Transverse colon (tissue), 4 donors: ENCODE measurements at regions not wholly inside any gene's neighbourhood (a gene's known extent, or its start where the extent isn't known, plus 50 kb on each side); places are given as distances from the start of the nearest gene placed in this dataset.

Source experiments
- DNase-seq: peaks from one replicate; pipeline ENCODE4 v3.0.0-alpha.2; 2019
- H3K27ac ChIP-seq, 4 donors: fragments of 200-600 bp; sonication (generic); 2 replicates each; pipeline ENCODE4 v1.5.1; 2016 to 2018; ENCODE audit warnings: inconsistent platforms in 4 of 4
- H3K27me3 ChIP-seq: fragments of 200-600 bp; sonication (generic); 2 replicates; pipeline ENCODE4 v1.5.1; 2017; ENCODE audit warnings: inconsistent platforms
- H3K36me3 ChIP-seq, 4 donors: fragments of 200-600 bp; sonication (generic); 2 replicates each; pipeline ENCODE4 v1.5.1; 2017 to 2019; ENCODE audit warnings: inconsistent platforms in 4 of 4
- H3K4me1 ChIP-seq, 4 donors: fragments of 200-600 bp; sonication (generic); 2 replicates each; pipeline ENCODE4 v1.5.1; 2017 to 2020; ENCODE audit warnings: inconsistent platforms in 4 of 4
- H3K4me3 ChIP-seq, 4 donors: fragments of 200-600 bp; sonication (generic); 1 replicate in 1 of 4; 2 replicates in 3 of 4; pipeline versions ENCODE4 v1.5.1 to v1.6.1; 2017 to 2019; ENCODE audit warnings: inconsistent platforms in 4 of 4
- H3K9me3 ChIP-seq, 2 donors: fragments of 200-600 bp; sonication (generic); 2 replicates each; pipeline ENCODE4 v1.5.1; 2017 to 2019; ENCODE audit warnings: inconsistent platforms in 2 of 2
- EP300 ChIP-seq: sonication (generic); formaldehyde crosslinking; IDR thresholded peaks from one replicate; pipeline ENCODE4 v1.6.1; 2017; ENCODE audit warnings: antibody characterized with exemption, low read depth
- POLR2A ChIP-seq: fragments of 450-650 bp; IDR thresholded peaks from one replicate; pipeline ENCODE4 v1.6.1; 2016; ENCODE audit warnings: antibody characterized with exemption, mild to moderate bottlenecking, moderate library complexity
- POLR2AphosphoS5 ChIP-seq, 3 donors: sonication (generic); formaldehyde crosslinking; IDR thresholded peaks; one replicate each; pipeline ENCODE4 v1.6.1; 2016; ENCODE audit warnings: antibody characterized with exemption in 3 of 3
- WGBS, 2 donors: methylation state at CpG; one replicate each; pipeline ENCODE4 v1.1.5; 2018; ENCODE audit warnings: low coverage in 1 of 2; 5-methylcytosine and 5-hydroxymethylcytosine counted together
- in situ Hi-C, 4 donors: fragments of 200-750 bp; cut with MboI; loops; one replicate each; pipeline versions ENCODE4 v1.15.0 to v1.15.1; 2017; ENCODE audit warnings: low sequenced_read_pairs in 3 of 4, low pct_ligation_motif_present in 1 of 4, low pct_unique_long_range_greater_than_20kb in 1 of 4
- intact Hi-C: fragments of 100-400 bp; cut with DNase I; formaldehyde crosslinking; loops from one replicate; pipeline ENCODE4 v1.15.1; 2023; ENCODE audit warnings: low total_unique reads
- TF ChIP-seq, protein P1 (sequence below), 5 experiments: fragments of 200-600 bp in 3 of 5; fragments of 450-650 bp in 2 of 5; sonication (generic) in 3 of 5; IDR thresholded peaks; 1 replicate in 2 of 5; 2 replicates in 3 of 5; pipeline ENCODE4 v1.5.1; 2016 to 2017; ENCODE audit warnings: antibody characterized with exemption in 5 of 5, inconsistent platforms in 3 of 5, mild to moderate bottlenecking in 2 of 5, moderate library complexity in 1 of 5

DNA sequence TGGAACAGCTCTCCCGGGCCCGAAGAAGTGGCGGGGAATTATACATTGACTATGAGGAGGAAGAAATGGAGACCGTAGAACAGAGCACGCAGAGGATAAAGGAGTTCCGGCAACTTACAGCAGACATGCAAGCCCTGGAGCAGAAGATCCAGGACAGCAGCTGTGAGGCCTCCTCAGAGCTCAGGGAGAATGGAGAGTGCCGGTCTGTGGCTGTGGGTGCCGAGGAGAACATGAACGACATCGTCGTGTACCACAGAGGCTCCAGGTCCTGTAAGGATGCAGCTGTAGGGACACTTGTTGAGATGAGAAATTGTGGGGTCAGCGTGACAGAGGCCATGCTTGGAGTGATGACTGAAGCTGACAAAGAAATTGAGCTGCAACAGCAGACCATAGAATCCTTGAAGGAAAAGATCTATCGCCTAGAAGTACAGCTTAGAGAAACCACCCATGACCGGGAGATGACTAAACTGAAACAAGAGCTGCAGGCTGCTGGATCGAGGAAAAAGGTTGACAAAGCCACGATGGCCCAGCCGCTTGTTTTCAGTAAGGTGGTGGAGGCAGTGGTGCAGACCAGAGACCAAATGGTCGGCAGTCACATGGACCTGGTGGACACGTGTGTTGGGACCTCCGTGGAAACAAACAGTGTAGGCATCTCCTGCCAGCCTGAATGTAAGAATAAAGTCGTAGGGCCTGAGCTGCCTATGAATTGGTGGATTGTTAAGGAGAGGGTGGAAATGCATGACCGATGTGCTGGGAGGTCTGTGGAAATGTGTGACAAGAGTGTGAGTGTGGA, 129.5 kb upstream of the DMRT1 start:
- peaks cover 0 to 10% (median 4%) of the 10 kb centered on the region in 4 donors for H3K36me3 ChIP-seq
- no peak for DNase-seq
- H3K27me3 ChIP-seq: no peaks in the 10 kb centered on the region
- intact Hi-C loops: no loop called here
- peaks cover 0 to 36% (median 5%) of the 10 kb centered on the region in 4 donors for H3K4me1 ChIP-seq
- WGBS, 2 donors: 90 to 95% methylated on average over 11 to 22 of the region's 22 CpGs
- no peak for TF ChIP-seq EP300
- no peak for TF ChIP-seq POLR2A
- TF ChIP-seq, protein P1, sequence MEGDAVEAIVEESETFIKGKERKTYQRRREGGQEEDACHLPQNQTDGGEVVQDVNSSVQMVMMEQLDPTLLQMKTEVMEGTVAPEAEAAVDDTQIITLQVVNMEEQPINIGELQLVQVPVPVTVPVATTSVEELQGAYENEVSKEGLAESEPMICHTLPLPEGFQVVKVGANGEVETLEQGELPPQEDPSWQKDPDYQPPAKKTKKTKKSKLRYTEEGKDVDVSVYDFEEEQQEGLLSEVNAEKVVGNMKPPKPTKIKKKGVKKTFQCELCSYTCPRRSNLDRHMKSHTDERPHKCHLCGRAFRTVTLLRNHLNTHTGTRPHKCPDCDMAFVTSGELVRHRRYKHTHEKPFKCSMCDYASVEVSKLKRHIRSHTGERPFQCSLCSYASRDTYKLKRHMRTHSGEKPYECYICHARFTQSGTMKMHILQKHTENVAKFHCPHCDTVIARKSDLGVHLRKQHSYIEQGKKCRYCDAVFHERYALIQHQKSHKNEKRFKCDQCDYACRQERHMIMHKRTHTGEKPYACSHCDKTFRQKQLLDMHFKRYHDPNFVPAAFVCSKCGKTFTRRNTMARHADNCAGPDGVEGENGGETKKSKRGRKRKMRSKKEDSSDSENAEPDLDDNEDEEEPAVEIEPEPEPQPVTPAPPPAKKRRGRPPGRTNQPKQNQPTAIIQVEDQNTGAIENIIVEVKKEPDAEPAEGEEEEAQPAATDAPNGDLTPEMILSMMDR (IDR thresholded peaks at IDR 0.05): no peak
- no peak for TF ChIP-seq POLR2AphosphoS5 (IDR thresholded peaks at IDR 0.05)
- peak overlapping the region in 1 of 4 donors; percentile 73 for H3K27ac ChIP-seq
- no peak overlapping the region for H3K4me3 ChIP-seq
- H3K9me3 ChIP-seq: no peaks in the 10 kb centered on the region
- in situ Hi-C loops: no loop called here

DNA sequence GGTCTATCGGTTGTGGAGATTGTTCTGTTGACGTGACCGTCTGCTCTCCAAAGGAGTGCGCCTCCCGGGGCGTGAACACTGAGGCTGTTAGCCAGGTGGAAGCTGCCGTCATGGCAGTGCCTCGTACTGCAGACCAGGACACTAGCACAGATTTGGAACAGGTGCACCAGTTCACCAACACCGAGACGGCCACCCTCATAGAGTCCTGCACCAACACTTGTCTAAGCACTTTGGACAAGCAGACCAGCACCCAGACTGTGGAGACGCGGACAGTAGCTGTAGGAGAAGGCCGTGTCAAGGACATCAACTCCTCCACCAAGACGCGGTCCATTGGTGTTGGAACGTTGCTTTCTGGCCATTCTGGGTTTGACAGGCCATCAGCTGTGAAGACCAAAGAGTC, 128.9 kb upstream of the DMRT1 start:
- intact Hi-C loops: no loop called here
- H3K4me3 ChIP-seq: no peak overlapping the region

DNA sequence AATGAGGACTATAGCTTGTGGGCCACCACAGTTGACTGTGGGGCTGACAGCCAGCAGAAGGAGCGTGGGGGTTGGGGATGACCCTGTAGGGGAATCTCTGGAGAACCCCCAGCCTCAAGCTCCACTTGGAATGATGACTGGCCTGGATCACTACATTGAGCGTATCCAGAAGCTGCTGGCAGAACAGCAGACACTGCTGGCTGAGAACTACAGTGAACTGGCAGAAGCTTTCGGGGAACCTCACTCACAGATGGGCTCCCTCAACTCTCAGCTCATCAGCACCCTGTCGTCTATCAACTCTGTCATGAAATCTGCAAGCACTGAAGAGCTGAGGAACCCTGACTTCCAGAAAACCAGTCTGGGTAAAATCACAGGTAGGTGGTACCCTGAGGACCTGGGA, 128.4 kb upstream of the DMRT1 start:
- Histone ChIP-seq H3K4me3 (no peak overlapping the region), H3K36me3 (peaks cover 0 to 10% (median 4%) of the 10 kb centered on the region in 4 donors), H3K27ac (peak overlapping the region; percentile 63 to 78 (median 74)), H3K4me1 (peaks cover 0 to 41% (median 6%) of the 10 kb centered on the region in 4 donors), H3K27me3 (no peaks in the 10 kb centered on the region), H3K9me3 (no peaks in the 10 kb centered on the region)
- 81 to 85% methylated on average over 2 to 4 of the region's 4 CpGs for WGBS, 2 donors
- no peak for DNase-seq
- in situ Hi-C loops (no loop called here), intact Hi-C loops (no loop called here)
- TF ChIP-seq POLR2A (no peak), EP300 (no peak), POLR2AphosphoS5 (IDR thresholded peaks at IDR 0.05) (no peak)
- TF ChIP-seq, protein P1 (IDR thresholded peaks at IDR 0.05): no peak

More for the DNA sequence above, 128.9 kb upstream of the DMRT1 start:
- Histone ChIP-seq H3K36me3 (peaks cover 0 to 10% (median 4%) of the 10 kb centered on the region in 4 donors), H3K9me3 (no peaks in the 10 kb centered on the region), H3K27ac (peak overlapping the region; percentile 63 to 78 (median 74)), H3K27me3 (no peaks in the 10 kb centered on the region), H3K4me1 (peaks cover 0 to 38% (median 6%) of the 10 kb centered on the region in 4 donors)
- in situ Hi-C loops: no loop called here
- WGBS, 2 donors: 94% methylated on average over 16 of the region's 16 CpGs; no CpG with 5 or more reads in 1 of the 2 donors
- DNase-seq: no peak
- no peak for TF ChIP-seq POLR2A
- TF ChIP-seq POLR2AphosphoS5 (IDR thresholded peaks at IDR 0.05): no peak

DNA sequence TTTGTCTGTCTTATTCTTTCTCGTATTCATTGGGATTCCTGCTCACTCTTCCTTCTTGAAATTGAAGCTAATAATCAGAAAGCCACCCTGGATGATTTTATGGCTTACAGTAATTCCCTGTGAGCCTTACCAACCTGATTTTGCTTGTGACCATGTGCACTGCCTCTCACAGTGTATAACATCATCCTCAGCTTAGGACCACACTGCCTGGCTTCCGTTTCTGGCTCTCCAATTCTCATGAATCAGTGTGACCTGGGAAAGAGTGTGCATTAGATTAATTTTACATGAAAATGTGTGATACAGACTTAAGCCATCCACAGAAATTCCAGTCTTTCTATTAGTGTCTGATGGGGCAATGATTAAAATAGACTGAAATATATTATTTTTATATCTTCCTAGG, 126.8 kb upstream of the DMRT1 start:
- Histone ChIP-seq H3K4me1 (peaks cover 0 to 34% (median 6%) of the 10 kb centered on the region in 4 donors), H3K27me3 (no peaks in the 10 kb centered on the region), H3K9me3 (no peaks in the 10 kb centered on the region), H3K4me3 (no peak overlapping the region), H3K27ac (peak overlapping the region; percentile 63 to 78 (median 74)), H3K36me3 (peaks cover 0 to 10% (median 4%) of the 10 kb centered on the region in 4 donors)
- TF ChIP-seq POLR2A (no peak), POLR2AphosphoS5 (IDR thresholded peaks at IDR 0.05) (no peak), EP300 (no peak)
- TF ChIP-seq, protein P1 (IDR thresholded peaks at IDR 0.05): no peak
- no peak for DNase-seq
- intact Hi-C loops: no loop called here
- in situ Hi-C loops: no loop called here
- WGBS, 2 donors: 72 to 75% methylated on average over 2 of the region's 2 CpGs
